HFF-Myc (cell line): ENCODE measurements at regions not wholly inside any gene's neighbourhood (a gene's known extent, or its start where the extent isn't known, plus 50 kb on each side); places are given as distances from the start of the nearest gene placed in this dataset.

ENCODE experiments used
- DNase-seq: peaks from one replicate; pipeline ENCODE4 v3.0.0-alpha.2; 2011; ENCODE audit warnings: low read depth; ENCODE audit errors: extremely low read depth
- H3K4me3 ChIP-seq: replicated peaks from 2 replicates; pipeline ENCODE4 v1.5.1; 2011; ENCODE audit warnings: low read depth, mild to moderate bottlenecking, control low read depth, low read length
- TF ChIP-seq, protein P1 (sequence below): IDR thresholded peaks from 2 replicates; pipeline ENCODE4 v1.5.1; 2012; ENCODE audit warnings: mild to moderate bottlenecking, low read depth, low read length, control low read depth; ENCODE audit errors: missing control alignments

DNA sequence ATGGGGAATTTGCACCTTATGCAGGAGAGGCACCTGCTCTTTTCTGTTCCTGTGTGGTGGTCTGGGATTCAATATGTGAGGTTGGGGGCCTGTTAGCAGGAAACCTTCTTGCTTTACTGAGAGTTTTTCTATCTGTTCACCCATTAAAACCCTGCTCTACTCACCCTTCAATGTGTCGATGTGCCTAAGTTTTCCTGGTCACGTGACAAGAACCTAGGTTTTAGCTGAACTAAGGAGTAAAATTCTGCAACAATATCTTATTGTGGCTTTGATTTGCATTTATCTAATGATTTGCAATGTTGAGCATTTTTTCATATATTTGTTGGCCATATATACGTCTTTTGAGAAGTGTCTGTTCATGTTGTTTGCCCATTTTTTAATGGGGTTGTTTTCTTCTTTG, 979.9 kb downstream of the HACE1 start:
- H3K4me3 ChIP-seq, result no peak overlapping the region
- TF ChIP-seq, protein P1, sequence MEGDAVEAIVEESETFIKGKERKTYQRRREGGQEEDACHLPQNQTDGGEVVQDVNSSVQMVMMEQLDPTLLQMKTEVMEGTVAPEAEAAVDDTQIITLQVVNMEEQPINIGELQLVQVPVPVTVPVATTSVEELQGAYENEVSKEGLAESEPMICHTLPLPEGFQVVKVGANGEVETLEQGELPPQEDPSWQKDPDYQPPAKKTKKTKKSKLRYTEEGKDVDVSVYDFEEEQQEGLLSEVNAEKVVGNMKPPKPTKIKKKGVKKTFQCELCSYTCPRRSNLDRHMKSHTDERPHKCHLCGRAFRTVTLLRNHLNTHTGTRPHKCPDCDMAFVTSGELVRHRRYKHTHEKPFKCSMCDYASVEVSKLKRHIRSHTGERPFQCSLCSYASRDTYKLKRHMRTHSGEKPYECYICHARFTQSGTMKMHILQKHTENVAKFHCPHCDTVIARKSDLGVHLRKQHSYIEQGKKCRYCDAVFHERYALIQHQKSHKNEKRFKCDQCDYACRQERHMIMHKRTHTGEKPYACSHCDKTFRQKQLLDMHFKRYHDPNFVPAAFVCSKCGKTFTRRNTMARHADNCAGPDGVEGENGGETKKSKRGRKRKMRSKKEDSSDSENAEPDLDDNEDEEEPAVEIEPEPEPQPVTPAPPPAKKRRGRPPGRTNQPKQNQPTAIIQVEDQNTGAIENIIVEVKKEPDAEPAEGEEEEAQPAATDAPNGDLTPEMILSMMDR, result no peak
- DNase-seq, result no peak

DNA sequence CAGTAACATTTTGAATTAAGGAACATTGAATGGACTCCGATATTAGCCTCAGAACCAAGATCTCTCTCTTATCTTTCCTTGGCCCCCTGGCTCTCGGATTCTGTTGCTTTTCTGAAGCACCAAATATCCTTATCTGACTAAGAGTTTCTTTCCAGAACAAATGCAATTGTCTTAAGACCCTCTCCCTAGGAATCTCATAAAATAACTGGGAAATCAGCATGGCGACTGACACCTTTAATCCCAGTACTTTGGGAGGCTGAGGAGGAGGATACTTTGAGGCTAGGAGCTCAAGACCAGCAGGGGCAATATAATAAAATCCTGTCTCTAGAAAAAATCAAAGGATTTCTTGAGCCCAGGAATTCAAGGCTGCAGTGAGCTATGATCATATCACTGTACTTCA, 984.5 kb downstream of the HACE1 start:
- TF ChIP-seq, protein P1, result no peak
- DNase-seq, result no peak
- no peak overlapping the region for H3K4me3 ChIP-seq

DNA sequence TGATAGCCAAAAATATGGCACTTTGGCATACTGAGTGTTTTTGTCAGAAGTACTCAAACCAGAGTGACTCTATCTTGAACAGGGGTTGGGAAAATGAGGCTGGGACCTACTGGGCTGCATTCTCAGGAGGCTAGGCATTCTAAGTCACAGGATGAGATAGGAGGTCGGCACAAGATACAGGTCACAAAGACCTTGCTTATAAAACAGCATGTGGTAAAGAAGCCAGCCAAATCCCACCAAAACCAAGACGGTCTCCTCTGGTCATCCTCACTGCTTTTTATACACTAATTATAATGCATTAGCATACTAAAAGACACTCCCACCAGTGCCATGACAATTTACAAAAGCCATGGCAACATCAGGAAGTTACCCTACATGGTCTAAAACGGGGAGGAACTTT, 985.1 kb downstream of the HACE1 start:
- TF ChIP-seq, protein P1, result no peak
- no peak for DNase-seq
- no peak overlapping the region for H3K4me3 ChIP-seq

DNA sequence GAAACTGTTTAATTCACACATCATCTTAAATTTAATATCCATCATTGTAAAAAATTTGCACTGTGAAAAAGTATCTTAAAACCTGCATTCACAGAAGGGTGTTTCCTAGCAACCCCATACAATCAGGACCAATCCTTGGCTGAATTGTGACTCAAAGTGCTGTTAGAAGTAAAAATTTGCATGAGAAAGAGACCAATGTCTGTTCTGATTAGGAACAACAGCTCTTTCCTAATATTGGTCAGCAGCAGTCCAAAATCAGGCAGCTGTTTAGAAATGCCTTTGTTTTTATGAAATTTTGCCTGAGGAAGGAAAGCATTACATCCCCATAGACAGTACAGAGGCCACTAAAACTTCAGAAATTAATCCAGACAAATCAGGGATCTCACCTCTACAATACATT, 987.0 kb downstream of the HACE1 start:
- TF ChIP-seq, protein P1, result no peak
- H3K4me3 ChIP-seq, result no peak overlapping the region
- no peak for DNase-seq

DNA sequence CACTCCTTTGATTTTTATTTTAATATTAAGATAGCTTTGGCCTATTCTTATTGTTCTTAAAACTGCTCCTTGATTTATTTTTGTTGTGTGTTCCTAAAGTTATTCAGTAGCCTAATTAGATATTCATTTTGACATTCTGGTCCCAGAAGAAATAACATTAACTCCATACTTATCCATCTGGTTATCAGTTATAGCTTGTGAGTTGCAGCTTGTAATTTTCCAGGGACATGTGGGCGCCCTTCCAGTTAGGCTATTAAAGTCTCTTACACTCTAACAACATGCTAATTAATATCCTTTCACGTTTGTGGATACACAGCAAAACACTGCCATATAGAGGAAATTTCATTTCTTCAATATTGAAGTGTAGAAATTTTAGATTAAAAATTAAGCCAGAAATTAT, 987.5 kb downstream of the HACE1 start:
- no peak overlapping the region for H3K4me3 ChIP-seq
- no peak for DNase-seq
- TF ChIP-seq, protein P1, result no peak

DNA sequence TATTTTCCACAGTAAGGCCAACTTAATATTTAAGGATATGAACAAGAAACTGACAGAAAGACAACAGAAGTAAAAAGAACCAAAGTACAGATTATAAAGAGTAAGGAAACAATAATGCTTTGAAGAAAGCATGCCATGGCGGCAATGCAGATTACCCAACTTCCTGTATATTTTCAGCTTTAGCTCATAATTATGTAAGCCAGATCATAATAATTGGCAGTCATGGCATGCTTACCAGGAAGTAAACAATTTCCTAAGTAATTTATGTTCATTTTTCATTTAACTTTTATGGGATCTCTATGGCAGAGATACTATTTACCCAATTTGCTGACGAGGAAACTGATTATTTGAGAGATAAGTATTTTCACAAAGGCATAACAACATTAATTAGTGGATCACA, 988.7 kb downstream of the HACE1 start:
- no peak for DNase-seq
- TF ChIP-seq, protein P1, result no peak
- H3K4me3 ChIP-seq, result no peak overlapping the region

DNA sequence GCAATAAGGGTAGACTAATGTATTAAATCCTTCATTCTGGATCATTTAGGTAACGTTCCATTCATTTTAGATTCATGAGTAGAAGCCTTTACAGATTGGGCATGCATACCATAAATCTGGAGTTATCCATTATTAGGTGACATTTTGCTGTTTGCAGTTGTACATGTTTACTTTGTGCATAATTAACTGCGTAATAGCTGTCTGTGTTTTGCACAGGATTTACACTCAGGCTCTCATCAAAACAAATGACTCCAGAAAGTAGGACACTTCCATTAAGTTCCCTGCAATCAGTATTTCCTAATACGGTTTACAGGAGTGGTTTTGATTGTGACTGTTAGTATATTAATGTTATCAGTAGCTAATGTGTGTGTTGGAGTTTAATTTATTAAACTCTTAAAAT, 997.4 kb downstream of the HACE1 start:
- H3K4me3 ChIP-seq, result no peak overlapping the region
- TF ChIP-seq, protein P1, result no peak
- no peak for DNase-seq
